NCI-H128 (cell line): ENCODE measurements at regions not wholly inside any gene's neighbourhood (a gene's known extent, or its start where the extent isn't known, plus 50 kb on each side); places are given as distances from the start of the nearest gene placed in this dataset.
"Not testable (repeated sequence)": the region's sequence is repeated elsewhere in the genome, so short reads cannot be mapped to it uniquely, and the experiment has no call there.

Experiments used
- DNase-seq: peaks from one replicate; lab custom pipeline; 2025; ENCODE audit not compliant: unreplicated experiment; lab: John Stamatoyannopoulos, UW

DNA sequence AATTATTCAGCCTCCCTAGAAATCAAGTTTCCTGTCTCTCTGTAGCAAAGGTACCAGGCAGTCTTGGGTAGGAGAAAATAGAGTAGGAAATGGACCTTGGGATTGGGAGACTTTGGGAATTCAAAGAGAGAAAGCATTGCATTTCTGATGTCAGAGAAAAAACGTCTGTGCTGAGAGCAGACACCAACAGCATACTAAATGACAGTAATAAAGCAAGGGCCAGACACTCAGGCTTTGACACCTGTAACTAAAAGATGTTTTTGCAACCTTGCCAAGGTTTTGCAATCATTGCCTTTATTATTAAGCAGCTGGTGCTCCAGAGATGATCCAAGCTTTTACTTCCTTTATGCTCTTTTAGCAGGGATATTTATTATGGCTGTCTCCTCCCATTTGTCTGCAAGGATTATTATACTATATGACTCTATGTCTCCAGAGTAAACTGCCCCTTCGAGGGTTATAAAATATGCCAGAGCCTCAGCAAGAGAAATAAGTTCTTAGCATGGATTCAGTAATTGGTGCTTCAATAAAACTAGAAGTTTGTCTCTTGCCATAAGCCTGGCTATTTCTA is 85.2 kb upstream of the GRAMD1B start:
- DNase-seq = no peak

DNA sequence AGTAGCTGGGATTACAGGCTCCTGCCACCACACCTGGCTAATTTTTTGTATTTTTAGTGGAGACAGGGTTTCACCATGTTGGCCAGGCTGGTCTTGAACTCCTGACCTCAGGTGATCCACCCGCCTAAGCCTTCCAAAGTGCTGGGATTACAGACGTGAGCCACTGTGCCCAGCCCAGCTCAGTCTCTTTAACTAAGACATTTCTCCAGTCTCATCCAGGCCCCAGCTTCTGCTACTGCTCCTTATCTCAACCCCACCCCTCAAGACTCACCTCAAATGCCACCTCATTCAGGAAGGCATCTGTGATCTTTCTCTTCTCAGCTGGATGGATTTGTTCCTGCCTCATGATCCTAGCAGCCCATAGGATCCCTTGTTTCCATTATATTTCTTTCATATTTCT is 85.9 kb upstream of the GRAMD1B start:
- DNase-seq = not testable (repeated sequence)

DNA sequence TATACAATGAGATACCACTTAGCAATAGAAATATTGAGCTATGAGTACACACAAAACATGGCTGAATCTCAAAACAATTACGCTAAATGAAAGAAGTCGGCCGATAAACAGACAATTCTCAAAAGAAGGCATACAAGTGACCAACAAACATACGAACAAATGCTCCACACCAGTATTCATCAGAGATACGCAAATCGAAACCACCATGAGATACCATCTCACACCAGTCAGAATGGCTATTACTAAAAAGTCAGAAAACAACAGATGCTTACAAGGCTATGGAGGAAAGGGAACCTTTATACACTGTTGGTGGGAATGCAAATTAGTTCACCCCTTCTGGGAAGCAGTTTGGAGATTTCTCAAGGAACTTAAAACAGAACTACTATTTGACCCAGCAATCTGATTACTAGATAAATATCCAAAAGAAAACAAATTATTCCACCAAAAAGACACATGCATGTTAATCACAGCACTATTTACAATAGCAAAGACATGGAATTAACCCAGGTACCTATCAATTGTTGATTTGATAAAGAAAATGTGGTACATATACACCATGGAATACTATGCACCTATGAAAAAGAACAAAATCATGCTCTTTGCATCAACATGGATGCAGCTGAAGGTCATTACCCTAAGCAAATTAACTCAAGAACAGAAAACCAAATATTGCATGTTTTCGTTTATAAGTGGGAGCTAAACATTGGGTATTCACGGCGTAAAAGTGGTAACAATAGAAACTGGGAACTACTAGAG is 90.9 kb upstream of the GRAMD1B start:
- DNase-seq = no peak

DNA sequence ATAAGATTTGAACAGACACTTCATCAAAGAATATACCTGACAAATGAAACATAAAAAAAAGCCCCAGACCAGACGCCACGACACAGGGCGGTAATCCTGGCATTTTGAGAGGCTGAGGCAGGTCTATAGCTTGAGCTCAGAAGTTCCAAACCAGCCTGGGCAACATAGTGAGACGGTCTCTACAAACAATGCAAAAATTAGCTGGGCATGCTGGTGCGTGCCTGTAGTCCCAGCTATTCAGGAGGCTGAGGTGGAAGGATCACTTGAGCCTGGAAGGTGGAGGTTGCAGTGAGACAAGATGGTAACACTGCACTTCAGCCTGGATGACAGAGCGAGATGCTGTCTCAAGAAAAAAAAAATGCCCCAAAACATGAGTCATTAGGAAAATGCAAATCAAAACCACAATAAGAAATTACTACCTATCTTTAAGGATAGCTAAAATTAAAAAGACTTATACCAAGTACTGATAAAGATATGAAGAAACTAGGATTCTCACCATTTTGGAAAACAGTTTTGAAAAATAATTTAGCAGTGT is 91.7 kb upstream of the GRAMD1B start:
- DNase-seq = no peak

DNA sequence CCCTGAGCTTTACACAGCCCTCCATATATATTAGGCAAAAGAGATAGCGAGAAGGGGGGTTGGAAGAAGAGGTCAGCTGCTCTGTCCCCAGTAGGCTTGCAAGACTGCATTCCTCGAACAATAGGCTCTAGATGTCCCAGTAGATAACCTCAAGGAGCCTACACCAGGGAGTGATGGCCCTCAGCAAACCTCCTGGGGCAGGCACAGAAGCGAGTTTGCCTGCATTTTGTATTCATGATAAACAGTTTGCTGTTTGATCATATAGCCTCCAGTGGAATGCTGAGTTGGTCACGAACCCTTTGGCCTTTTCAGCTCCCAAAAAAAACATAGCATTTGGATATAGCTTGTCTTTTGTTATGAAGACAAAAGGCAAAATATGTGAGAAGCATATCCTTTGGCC is 95.1 kb upstream of the GRAMD1B start:
- DNase-seq = no peak

DNA sequence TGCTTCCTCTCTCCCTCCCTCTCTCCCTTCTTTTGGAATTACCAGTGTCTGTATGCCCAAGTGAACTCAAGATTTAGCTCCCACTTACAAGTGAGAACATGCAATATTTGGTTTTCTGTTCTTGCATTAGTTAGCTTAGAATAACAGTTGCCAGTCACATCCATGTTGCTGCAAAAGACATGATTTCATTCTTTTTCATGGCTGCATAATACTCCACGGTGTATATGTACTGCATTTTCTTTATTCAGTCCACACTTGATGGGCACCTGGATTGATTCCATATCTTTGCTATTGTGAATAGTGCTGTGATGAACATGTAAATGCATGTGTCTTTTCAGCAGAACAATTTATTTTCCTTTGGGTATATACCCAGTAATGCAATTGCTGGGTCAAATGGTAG is 97.5 kb upstream of the GRAMD1B start:
- not testable (repeated sequence) for DNase-seq

DNA sequence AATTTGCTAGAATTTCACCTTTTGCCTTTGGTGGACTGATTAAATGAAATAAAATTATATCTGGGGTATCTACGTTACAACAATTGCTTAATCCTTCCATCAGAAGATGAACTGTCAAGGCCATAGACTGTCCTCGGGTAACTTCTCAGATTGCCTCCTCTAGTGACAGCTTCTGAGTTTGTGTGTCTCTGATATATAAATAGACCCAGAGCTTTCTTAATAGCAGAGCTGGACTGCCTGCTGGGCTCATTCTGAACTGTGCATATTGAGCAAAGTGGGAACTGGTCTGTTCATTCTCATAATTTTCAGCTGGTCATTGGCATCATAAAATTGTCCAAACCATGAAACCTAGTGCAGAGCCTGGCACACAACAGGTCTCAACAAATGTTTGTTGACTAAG is 99.1 kb upstream of the GRAMD1B start:
- DNase-seq = no peak

DNA sequence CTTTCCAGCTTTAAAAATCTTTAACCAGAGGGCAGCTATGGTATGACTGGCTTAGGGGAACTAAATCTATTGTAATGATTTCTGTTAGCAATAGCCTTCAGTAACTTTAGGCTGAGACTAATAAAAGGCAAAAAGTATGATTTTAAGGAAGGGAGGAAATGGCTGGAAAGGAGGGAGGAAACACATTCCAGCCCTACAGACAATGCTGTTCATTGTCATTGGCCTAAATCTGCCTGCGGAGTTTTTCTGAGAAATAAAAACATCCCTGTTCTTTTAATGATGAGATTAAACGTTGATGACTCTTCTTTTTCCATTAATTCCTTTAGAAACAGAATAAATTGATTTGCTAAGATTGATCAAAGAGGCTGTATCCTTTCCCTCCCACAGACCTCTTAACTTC is 99.6 kb upstream of the GRAMD1B start:
- DNase-seq = no peak

DNA sequence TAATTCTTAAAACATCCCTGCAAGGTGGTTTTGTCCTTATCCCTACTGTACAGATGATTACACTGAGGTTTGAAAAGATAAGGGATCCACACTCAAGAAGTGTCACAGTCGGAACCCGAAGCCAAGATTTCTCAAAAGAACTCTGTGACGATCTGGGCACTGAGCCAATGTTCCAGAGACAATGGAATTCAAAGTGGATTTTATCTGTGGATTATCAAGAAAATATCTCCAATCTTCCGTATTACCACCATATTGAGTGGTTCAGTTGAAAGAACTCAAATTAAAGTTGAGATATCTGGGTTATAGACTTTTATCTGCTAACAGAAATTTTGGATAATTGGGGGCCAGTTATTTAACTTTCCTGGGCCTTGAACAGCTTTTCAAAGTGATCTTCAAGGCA is 100.0 kb upstream of the GRAMD1B start:
- no peak for DNase-seq

DNA sequence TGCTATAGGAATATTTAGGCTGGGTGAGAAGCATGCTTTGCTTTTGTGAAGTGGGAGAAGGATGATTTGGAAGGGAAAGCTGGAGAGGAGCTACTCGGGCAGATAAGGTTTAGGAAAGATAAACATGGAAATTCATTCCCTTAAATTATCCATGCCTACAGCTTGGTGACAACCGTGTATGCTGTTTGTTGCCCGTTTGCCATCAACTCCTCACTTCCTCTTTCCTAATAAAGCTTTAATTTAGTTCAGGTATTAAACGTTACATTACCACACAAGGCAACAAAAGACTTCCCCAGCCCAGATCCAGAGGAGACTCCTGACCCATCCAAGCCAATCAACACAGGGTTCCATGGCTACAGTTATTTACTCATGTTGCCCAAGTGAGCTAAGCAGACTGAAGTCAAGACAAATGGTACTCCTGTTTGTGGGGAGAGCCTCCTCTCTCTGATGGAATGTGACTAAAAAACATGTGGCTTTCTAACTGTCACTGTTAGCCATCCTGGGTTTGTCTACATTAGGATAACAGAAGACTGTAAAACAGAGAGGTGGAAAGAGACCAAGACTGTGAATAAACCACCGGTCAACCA is 101.7 kb upstream of the GRAMD1B start:
- no peak for DNase-seq

DNA sequence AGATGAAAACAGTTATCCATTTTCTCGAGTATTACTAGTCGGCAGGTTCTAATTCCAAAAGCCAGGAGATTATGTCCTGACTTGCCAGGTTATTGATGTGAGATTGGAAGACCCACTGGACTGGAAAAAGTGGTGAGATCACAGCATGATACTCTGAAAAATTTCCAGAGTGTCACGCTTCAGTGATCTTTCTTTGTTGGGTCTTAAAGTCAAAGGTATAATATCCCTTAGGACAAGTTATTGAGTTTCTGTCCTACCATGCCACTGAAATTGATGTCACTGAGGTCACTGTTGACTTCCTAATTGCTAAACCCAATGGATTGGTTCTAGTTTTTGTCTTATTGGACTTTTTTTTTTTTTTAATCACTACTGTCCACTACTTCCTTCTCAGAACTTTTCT is 104.5 kb upstream of the GRAMD1B start:
- no peak for DNase-seq

DNA sequence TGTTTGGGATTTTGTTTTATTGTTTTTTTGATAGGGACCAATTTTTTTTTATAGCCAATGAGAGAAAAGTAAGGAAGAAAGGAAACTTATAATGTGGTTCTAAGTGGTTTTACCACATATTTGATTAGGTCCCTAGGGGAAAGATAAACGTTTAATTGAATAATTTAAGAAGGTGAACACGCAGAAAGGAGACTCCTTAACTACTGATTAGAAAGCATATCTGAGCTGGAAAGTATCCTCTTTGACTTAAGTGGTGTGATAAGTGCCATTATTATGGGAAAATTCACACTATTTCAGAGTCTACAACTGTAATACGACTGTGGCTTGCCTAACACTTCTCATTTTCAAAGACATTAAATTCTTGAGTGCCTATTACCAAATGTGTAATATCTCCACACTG is 106.5 kb upstream of the GRAMD1B start:
- DNase-seq = no peak

DNA sequence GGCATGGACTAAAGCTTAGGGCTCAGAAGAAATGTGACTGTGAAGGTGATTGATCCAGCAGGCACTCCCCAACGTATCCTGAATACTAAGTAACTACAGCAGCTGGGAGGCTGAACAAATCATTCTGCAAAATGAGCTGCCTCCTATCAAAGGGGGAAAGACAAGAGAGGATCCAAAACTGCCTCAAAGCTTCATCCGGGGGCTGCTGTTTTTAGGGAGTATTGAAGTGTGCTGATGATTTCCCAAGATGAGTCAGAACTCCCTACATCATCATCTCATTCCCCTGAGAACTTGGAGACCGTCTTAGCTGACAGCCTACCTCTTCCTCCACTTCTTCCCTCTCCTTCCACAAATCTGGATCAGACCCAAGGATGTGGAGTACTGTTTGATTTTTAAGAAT is 108.4 kb upstream of the GRAMD1B start:
- DNase-seq = no peak

DNA sequence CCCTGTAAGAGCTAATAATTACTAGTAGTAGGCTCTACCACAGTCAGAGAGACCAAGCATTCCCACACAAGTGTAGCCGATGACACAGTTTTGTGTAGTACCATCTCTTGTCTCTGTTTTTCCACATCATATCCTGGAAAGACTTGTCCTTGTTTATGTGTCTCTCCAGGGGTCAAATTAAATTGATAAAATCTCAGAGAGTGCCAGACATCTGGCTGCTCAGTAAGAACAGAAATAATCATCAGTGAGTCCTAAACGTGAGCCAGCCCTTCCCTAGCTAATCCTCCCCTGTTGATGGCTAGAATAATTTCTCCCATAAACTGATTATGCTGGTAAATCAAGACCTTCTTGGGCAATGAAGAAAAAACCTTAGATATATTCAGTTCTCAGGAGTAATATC is 111.4 kb upstream of the GRAMD1B start:
- no peak for DNase-seq

DNA sequence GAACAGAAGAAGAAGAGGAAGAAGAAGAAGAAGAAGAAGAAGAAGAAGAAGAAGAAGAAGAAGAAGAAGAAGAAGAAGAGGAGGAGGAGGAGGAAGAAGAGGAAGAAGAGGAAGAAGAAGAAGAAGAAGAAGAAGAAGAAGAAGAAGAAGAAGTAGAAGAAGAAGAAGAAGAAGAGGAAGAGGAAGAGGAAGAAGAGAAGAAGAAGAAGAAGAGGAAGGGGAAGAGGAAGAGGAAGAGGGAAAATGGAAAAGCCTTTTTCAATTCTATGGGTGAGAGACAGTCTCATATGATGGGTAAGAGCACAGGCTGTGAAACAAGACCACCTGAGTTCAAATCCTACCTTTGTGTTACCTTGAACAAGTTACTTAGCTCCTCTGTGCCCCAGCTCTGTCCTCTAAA is 111.9 kb upstream of the GRAMD1B start:
- not testable (repeated sequence) for DNase-seq

DNA sequence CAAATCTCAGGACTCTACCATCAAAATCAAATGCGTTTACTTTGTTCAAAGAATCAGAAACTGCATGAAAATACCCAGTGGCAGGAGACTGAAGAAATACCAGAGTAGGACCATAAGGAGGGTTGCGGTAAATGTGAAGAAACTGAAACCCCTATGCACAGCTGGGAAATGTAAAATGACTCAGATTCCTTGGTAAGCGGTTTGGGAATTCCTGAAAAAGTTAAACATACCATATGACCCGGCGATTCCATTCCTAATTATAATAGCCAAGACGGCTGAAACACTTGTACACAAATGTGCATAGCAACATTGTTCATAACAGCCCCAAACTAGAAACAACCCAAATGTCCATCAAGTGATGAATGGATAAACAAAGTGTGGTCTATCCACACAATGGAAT is 114.1 kb upstream of the GRAMD1B start:
- DNase-seq = no peak

DNA sequence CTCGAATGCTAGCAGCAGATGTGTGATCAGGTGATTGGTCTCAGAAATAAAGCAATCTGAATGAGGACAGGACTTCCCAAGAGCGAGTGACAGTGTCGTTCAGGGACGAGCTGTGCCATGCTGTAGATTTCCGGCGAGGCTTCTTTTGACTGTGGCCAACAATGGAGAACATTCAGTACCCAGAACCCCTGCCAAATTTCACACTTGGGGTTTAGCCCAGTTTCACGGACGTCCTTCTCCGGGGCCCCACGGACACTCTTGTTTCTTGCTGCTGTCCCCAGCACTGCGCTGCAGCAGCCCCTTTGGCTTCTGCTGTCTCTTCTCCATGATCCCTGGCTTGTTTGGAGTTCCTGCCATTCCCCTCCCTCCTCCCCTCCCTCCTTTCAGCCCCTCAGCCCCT is 115.1 kb upstream of the GRAMD1B start:
- no peak for DNase-seq

DNA sequence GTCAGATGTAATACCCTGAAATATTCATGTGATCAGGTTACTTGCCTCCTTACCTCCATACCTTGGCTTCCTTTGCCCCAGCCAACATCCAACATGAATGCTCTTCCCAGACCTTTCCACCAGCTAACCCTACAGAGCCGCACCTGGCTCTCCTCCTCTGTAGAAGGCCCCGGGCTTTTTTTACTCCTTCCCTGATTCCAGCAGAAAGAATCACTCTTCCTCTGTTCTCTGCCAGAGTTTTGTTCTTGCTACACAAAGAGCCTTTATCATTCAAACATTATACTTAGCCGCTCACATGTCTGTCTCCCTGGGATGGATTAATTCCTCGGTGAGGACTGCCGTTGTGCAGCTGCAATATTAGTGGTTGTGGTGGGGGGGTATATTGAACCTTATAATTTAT is 116.8 kb upstream of the GRAMD1B start:
- DNase-seq = no peak

DNA sequence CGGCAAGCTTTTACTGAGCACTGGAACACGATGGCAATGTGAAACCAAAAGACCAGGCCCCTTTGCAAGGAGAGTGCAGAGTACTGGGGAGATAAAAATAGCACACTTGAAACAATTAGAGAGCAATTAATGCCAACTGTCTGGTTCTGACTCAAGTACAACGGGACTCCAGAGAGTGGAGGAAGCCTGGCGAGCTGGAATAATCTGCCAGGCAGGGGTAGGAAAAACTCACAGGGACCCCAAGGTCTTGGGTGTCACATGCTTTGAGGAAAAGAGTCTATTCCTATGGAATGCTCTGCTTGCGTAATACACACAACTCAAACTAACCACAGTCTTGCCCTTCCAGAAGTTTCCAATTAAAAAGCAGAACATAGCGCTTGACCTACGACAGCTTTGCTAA is 113.0 kb upstream of the CLMP start:
- DNase-seq = peak; percentile 31

DNA sequence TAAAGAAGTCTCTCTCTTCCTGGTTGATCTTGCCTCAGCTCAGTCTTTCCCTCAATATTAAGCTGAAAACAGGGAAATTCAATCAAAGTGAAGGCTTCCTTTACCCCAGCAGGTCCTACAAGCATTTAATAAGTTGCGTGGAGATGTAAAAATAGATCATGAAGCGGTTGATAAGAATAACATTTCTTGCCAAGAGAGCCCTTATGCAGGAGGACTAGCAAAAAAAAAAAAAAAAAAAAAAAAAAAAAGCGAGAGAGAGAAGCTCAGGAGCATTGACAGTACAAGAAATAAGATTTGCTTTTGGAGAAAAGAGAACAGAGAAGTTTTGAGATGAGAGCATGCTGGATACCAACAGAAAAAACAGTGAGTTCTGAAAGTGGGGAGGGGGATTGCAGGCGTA is 112.2 kb upstream of the CLMP start:
- no peak for DNase-seq

DNA sequence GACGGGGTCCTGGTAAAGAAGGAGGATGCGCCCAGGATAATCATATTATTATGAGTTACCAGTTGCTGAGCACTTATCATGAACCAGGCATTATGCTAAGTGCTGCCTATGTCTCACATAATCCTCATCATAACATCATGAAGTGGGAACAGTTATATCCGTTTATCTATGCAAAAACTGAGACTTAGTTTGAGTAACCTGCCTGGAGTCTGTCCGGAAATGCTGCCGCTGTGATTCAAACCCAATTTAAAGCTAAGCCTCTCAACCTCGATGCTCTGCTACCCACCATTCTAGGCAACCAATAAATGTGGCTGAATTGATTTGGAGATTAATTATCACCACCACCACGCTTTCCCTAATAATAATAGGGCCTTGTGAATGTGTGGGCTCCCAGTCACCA is 111.5 kb upstream of the CLMP start:
- no peak for DNase-seq

DNA sequence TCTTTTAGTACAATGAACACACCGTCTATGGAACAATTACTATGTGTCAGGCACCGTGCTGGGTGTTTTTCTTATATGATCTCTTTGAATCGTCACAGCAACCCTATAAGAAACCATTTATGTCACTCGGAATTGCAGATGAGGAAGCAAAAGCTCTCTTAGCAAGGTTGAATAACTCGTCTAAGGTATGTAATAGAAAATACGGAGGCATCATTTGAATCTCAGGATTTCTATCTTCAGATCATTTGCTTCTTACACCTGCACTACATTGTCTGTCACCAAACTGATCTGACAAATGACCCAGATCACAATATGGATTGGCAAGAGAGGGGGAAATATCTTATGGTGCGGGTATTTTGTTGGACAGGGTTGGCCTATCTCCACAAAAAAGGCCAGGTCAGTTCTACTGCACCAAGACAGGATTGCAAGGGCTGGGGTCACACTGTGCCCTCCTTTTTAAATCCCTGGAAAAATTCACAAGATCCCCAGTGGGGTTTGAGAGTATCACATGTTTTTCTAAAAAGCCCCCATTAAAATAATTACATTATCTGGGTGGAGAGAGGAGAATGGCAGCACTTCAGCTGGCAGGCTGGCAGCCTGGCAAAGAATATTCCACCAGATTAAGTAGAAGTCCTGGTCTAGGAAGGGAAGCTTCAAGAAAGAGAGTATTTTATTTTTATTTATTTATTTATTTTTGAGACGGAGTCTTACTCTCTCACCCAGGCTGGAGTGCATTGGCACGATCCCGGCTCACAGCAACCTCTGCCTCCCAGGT is 110.7 kb upstream of the CLMP start:
- DNase-seq = no peak
